ENCODE measurements at regions not wholly inside any gene's neighbourhood (a gene's known extent, or its start where the extent isn't known, plus 50 kb on each side); places are given as distances from the start of the nearest gene placed in this dataset.
"Not testable (repeated sequence)": the region's sequence is repeated elsewhere in the genome, so short reads cannot be mapped to it uniquely, and the experiment has no call there.

GRCh38 chr10:123221418-123221817 is 67.2 kb downstream of the BUB3 start:
- no peak for DNase-seq

- DNase-seq, result no peak
Observed at GRCh38 chr10:123222832-123223231, 68.6 kb downstream of the BUB3 start.

GRCh38 chr10:123227706-123228105 is 73.5 kb downstream of the BUB3 start:
- DNase-seq, result no peak

DNA sequence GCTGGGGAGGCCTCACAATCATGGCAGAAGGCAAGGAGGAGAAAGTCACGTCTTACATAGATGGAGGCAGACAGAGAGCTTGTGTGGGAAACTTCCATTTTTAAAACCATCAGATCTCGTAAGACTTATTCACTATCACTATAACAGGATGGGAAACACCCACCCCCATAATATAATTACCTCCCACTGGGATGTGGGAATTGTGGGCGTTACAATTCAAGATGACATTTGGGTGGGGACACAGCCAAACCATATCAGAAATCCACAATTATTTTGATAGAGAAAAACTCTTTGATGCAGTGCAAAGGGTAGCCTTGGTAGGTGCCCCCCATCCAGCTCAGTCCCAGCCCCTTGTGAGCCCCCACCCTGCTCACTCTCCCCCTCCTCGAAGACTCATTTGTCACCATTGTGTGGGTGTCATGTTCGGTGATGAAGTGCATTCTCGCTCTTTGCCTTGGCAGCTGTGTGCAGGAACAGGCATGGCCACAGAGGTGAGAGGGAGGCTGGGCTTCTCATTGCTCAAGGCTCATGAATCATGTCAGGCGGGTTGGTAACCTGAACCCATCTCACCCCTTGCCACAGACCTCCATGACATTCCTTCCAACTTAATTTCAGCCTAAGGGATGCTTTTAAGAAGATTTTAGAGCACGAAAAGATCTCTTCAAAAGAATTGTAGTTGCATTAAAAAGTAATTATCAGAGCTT is 75.9 kb downstream of the BUB3 start:
- no peak for DNase-seq

DNA sequence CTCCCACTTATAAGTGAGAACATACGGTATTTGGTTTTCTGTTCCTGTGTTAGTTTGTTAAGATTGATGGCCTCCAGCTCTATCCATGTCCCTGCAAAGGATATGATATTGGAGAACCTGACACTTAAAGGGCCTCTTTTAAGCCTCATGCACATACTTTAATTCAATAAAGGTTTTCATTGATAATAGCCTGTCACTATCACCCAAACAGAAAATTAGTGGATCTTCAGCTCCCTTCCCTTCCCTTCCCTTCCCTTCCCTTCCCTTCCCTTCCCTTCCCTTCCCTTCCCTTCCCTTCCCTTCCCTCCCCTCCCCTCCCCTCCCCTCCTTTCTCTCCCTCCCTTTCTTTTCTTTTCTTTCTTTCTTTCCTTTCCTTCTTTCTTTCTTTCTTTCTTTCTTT is 78.7 kb downstream of the BUB3 start:
- not testable (repeated sequence) for DNase-seq

DNA sequence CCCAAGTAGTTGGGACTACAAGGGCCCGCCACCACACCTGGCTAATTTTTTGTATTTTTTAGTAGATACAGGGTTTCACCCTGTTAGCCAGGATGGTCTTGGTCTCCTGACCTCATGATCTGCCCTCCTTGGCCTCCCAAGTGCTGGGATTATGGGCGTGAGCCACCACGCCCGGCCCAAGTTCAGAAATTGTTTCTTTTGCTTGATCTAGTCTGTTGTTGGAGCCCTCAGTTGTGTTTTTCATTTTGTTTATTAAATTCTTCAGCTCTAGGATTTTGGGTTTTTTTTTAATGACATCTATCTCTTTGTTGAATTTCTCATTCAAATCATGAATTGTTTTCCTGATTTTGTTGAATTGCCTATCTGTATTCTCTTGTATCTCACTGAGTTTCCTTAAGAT is 80.8 kb downstream of the BUB3 start:
- DNase-seq, result not testable (repeated sequence)

GRCh38 chr10:123236126-123236525 is 81.9 kb downstream of the BUB3 start:
- DNase-seq, result peak in 1 of 2 experiments; percentile 8

- no peak for DNase-seq
Observed at GRCh38 chr10:123240250-123240649, 86.0 kb downstream of the BUB3 start.

DNA sequence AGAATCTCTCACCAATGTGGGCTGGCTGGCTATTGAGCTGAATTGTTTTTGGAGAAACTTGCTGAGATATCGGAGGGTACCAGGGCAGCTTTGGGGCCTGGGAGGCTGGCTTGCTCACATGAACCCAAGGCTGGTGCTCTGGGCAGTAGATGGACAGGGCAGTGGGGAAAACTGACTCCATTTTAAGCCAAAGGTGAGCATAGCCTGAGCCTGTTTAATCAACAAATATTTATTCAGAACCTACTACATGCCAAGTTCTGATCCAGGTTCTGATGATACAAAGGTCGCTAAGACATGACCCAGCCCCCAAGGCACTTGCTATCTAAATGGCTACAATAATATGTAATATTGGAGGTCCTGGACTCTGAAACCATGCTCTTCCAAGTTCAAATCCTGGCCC is 86.6 kb downstream of the BUB3 start:
- DNase-seq, result no peak

- no peak for DNase-seq
Observed at GRCh38 chr10:123241391-123242141, 87.4 kb downstream of the BUB3 start.

DNA sequence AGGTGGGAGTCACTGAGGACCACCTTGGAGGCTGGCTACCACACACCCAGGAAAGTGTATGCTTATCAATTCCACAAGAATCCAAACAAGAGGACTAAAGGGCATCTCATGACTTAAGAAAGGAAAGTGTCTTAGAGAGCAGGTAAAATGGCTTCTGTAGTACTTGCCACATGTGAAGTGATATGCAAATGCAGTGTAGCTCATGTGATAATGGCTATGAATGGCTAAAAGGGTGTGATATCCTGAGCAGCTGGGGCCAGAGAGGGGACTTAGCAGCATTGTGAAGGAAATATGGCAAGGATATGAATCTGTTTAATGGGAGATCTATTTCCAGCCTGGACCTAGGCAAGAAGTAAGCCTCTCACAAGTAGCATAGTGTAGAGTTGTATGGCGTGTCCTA is 90.5 kb downstream of the BUB3 start:
- no peak for DNase-seq

- no peak for DNase-seq
Observed at GRCh38 chr10:123245264-123245663, 91.1 kb downstream of the BUB3 start.

GRCh38 chr10:123249894-123250293 is 95.7 kb downstream of the BUB3 start:
- no peak for DNase-seq

DNA sequence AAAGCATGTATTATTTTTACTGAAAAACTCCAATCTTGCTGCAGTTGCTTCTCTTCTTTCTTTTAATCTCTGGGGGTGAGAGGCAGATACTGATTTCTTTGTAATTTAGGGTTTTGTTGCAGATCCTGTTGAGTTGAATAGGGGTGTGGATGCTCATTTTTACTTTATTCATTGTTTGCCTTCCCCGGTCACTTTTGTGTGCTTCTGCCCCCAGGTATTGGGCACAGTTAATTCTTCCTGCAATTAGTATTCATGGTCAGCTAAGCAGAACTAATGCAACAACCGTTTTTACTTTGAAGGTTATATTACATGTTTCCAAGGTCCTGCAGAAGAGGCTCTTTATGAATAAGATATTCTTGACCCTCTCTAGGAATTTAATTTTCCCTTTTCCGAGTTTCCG is 96.4 kb downstream of the BUB3 start:
- no peak for DNase-seq

GRCh38 chr10:123252779-123253178 is 98.6 kb downstream of the BUB3 start:
- no peak for DNase-seq

DNA sequence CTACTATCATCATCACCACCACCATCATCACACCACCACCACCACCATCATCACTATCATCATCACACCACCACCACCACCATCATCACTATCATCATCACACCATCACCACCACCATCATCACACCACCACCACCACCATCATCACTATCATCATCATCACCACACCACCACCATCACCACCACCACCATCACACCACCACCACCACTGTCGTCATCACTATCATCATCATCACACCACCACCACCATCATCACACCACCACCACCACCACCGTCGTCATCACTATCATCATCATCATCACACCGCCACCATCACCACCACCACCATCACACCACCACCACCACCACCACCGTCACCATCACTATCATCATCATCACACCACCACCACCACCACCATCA is 100.1 kb downstream of the BUB3 start:
- not testable (repeated sequence) for DNase-seq

GRCh38 chr10:123257904-123258456 is 103.8 kb downstream of the BUB3 start:
- no peak for DNase-seq

GRCh38 chr10:123259081-123259480 is 104.9 kb downstream of the BUB3 start:
- DNase-seq, result no peak

- DNase-seq, result no peak
Observed at GRCh38 chr10:123259791-123260190, 105.6 kb downstream of the BUB3 start.

GRCh38 chr10:123262456-123262855 is 108.3 kb downstream of the BUB3 start:
- peak; percentile 23 to 60 for DNase-seq

GRCh38 chr10:123266971-123267370 is 112.8 kb downstream of the BUB3 start:
- no peak for DNase-seq

DNA sequence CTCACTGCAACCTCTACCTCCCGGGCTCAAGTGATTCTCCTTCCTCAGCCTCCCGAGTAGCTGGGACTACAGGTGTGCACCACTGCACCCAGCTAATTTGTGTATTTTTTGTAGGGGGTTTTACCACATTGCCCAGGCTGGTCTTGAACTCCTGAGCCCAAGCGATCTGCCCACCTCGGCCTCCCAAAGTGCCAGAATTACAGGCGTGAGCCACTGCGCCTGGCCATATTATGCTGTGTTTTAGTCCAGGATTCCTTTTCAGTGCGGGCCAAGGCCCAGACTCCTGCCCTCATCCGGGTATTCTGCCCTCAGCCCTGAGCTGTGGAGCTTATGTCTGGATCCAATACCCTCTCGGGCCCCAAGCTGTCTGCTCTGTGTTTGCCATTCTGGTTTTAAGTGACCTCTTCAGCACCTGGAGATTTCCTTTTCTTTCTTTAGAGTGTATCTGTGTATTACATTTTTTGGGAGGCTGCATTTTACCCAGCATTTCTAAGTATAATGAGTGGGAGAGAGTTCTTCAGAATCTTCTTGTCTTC is 114.9 kb downstream of the BUB3 start:
- no peak for DNase-seq

- DNase-seq, result no peak
Observed at GRCh38 chr10:123269675-123270074, 115.5 kb downstream of the BUB3 start.

GRCh38 chr10:123270221-123270620 is 116.0 kb downstream of the BUB3 start:
- DNase-seq, result no peak

Data from NCI-H524 (cell line).